SJSA1 (cell line): ENCODE measurements at regions not wholly inside any gene's neighbourhood (a gene's known extent, or its start where the extent isn't known, plus 50 kb on each side); places are given as distances from the start of the nearest gene placed in this dataset.

ENCODE experiments used
- DNase-seq, 2 experiments: peaks; one replicate each; pipeline ENCODE4 v3.0.0-alpha.2; 2015 to 2020; ENCODE audit warnings: low spot score in 2 of 2, low read depth in 1 of 2
- H3K27ac ChIP-seq: fragments of 250-450 bp; sonication (Bioruptor Pico); 2 replicates; pipeline ENCODE4 v1.5.1; 2020; ENCODE audit warnings: mild to moderate bottlenecking, moderate library complexity
- H3K27me3 ChIP-seq: fragments of 250-450 bp; sonication (Bioruptor Pico); replicated peaks from 2 replicates; pipeline ENCODE4 v1.5.1; 2020; ENCODE audit warnings: mild to moderate bottlenecking, moderate library complexity
- H3K36me3 ChIP-seq: fragments of 250-450 bp; sonication (Bioruptor Pico); 2 replicates; pipeline ENCODE4 v1.5.1; 2020; ENCODE audit warnings: mild to moderate bottlenecking
- H3K4me1 ChIP-seq: fragments of 250-450 bp; sonication (Bioruptor Pico); replicated peaks from 2 replicates; pipeline ENCODE4 v1.6.1; 2021; ENCODE audit warnings: mild to moderate bottlenecking
- H3K4me3 ChIP-seq: fragments of 250-450 bp; sonication (Bioruptor Pico); 2 replicates; pipeline ENCODE4 v1.5.1; 2020; ENCODE audit warnings: mild to moderate bottlenecking
- H3K9me3 ChIP-seq: fragments of 250-450 bp; sonication (Bioruptor Pico); replicated peaks from 2 replicates; pipeline ENCODE4 v1.5.1; 2020; ENCODE audit warnings: mild to moderate bottlenecking

DNA sequence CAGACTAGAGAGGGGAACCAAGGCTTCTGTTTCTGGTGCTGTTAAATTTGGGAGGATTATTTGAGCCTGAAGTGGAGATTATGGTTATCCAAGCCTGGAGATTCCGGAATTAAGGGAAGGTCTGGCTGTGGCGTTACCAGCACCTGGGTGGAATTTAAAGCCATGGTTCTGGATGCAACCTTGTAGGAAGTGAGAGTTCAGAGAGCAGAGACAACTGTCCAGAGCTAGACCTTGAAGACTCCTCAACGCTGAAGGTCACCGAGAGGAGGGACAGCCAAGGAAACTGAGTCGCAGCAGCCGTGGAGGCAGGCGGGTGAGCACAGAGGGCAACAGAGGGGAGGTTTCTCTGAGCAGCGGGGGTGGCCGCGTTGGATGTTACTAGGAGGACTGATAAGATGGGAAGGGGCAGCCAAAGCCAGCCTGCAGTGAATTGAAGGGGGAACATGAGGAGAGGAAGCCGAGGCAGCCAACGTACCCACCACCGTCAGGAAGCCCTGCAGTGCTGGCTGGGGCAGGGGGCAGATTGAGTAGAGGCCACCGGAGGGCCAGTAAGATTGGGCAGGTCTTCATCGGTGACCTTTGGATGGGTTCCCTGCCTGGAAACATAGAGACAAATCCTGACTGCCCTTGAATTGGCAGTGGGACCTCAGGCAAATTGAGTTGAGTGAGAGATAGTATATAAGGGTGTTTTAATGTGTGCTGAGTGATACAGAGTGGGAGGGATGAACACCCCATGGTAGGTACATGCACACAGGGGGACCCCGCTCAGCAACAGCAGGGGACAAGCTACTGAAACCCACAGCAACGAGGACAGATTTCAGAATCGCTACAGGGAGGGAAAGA, 90.3 kb downstream of the SNX5 start:
- Histone ChIP-seq H3K4me3 (no peak overlapping the region), H3K27ac (no peak overlapping the region), H3K9me3 (no peaks in the 10 kb centered on the region), H3K4me1 (peaks cover 22% of the 10 kb centered on the region), H3K36me3 (no peaks in the 10 kb centered on the region), H3K27me3 (no peaks in the 10 kb centered on the region)
- no peak for DNase-seq

GRCh38 chr20:17875981-17876385, 92.6 kb downstream of the SNX5 start:
- Histone ChIP-seq H3K27me3 (no peaks in the 10 kb centered on the region), H3K36me3 (no peaks in the 10 kb centered on the region), H3K27ac (no peak overlapping the region), H3K4me3 (no peak overlapping the region), H3K4me1 (peaks cover 22% of the 10 kb centered on the region), H3K9me3 (no peaks in the 10 kb centered on the region)
- no peak for DNase-seq

GRCh38 chr20:17875106-17875980, 93.3 kb downstream of the SNX5 start:
- peak; percentile 34 to 57 for DNase-seq
- no peaks in the 10 kb centered on the region for H3K9me3 ChIP-seq
- H3K27me3 ChIP-seq: no peaks in the 10 kb centered on the region
- peaks cover 22% of the 10 kb centered on the region for H3K4me1 ChIP-seq
- no peak overlapping the region for H3K27ac ChIP-seq
- H3K4me3 ChIP-seq: no peak overlapping the region
- no peaks in the 10 kb centered on the region for H3K36me3 ChIP-seq

- H3K9me3 ChIP-seq: no peaks in the 10 kb centered on the region
- no peak for DNase-seq
- H3K27ac ChIP-seq: no peak overlapping the region
- no peak overlapping the region for H3K4me3 ChIP-seq
- no peaks in the 10 kb centered on the region for H3K36me3 ChIP-seq
- peaks cover 22% of the 10 kb centered on the region for H3K4me1 ChIP-seq
- no peaks in the 10 kb centered on the region for H3K27me3 ChIP-seq
Measured at GRCh38 chr20:17874271-17875105, 94.1 kb downstream of the SNX5 start.

DNA sequence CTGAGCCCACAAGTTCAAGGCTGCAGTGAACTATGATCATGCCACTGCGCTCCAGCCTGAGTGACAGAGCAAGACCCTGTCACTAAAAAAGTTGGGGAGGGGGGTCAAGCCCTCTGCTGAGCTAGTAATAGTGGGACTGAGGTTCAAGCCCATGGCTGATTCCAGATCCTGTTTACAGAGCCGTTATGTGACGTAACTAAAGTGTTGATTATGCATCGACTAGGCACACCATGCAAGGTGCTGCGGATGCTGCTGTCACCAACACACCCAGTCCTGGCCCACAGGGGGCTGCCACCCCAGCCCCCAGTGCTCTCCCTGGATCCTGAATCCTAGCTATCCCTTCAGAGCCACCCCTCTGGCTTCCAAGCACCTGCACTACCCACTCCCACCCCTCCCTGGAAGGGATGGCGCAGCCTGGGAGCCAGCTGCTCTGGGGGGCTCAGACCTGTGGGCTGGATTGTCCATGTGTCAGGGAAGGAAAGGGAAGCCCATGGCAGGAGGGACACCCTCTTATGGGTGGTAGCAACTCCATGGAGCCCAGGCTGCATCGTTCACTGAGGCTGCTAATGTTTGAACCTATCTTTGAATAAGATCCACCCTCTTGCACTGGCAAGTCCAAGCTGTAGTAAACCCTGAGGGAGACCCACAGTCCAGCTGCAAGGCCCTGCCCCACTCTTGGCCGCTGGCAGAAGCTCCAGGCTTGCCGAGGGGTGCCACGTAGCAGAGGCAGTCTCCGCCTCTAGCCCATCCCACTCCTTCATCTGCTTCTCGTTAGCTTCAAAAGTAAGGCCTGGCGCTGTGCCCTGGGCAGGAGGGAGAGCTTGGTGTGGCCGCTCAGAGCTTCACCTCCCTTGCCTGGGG, 95.0 kb downstream of the SNX5 start:
- Histone ChIP-seq H3K27me3 (no peaks in the 10 kb centered on the region), H3K27ac (no peak overlapping the region), H3K36me3 (no peaks in the 10 kb centered on the region), H3K4me1 (peaks cover 22% of the 10 kb centered on the region), H3K9me3 (no peaks in the 10 kb centered on the region), H3K4me3 (no peak overlapping the region)
- peak; percentile 79 to 90 for DNase-seq

DNA sequence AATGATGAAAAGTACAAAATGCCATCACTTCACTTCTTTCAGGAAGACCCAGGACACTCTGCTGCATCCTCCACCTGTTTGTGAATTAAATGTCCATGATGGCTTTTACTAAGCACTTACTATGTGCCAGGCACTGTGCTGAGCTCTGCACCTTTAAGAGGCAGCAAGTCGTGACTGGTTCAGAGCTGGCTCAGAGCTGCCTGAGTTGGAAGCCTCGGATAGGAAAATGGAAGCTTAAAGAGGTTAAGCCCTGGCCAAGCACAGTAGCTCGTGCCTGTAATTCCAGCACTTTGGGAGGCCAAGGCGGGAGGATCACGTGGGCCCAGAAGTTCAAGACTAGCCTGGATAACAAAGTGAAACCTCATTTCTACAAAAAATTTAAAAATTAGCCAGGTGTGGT, 95.6 kb downstream of the SNX5 start:
- no peak overlapping the region for H3K4me3 ChIP-seq
- H3K27ac ChIP-seq: no peak overlapping the region
- peaks cover 22% of the 10 kb centered on the region for H3K4me1 ChIP-seq
- DNase-seq: no peak
- H3K36me3 ChIP-seq: no peaks in the 10 kb centered on the region
- no peaks in the 10 kb centered on the region for H3K27me3 ChIP-seq
- no peaks in the 10 kb centered on the region for H3K9me3 ChIP-seq

- Histone ChIP-seq H3K4me1 (peaks cover 22% of the 10 kb centered on the region), H3K27me3 (no peaks in the 10 kb centered on the region), H3K9me3 (no peaks in the 10 kb centered on the region), H3K36me3 (no peaks in the 10 kb centered on the region), H3K4me3 (no peak overlapping the region), H3K27ac (no peak overlapping the region)
- DNase-seq: no peak
Measured at GRCh38 chr20:17872434-17872833, 96.2 kb downstream of the SNX5 start.

DNA sequence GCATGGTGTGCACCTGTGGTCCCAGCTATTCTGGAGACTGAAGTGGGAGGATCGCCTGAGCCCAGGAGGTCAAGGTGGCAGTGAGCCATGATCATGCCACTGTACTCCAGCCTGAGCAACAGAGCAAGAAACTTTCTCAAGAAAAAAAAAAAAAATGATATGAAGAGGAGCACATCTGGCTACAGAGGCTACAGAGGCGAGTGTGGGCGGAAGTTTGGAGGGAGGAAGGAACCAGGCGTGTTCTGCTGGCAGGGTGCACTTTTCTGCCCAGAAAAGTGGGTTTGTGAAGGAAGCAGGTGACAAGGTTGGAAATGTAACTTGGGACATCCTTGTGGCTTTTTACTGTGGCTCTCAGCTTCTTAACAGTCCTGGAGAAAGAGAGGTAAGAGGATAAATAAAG, 96.7 kb downstream of the SNX5 start:
- DNase-seq: no peak
- Histone ChIP-seq H3K4me3 (no peak overlapping the region), H3K9me3 (no peaks in the 10 kb centered on the region), H3K27me3 (no peaks in the 10 kb centered on the region), H3K36me3 (no peaks in the 10 kb centered on the region), H3K27ac (no peak overlapping the region), H3K4me1 (peaks cover 22% of the 10 kb centered on the region)

DNA sequence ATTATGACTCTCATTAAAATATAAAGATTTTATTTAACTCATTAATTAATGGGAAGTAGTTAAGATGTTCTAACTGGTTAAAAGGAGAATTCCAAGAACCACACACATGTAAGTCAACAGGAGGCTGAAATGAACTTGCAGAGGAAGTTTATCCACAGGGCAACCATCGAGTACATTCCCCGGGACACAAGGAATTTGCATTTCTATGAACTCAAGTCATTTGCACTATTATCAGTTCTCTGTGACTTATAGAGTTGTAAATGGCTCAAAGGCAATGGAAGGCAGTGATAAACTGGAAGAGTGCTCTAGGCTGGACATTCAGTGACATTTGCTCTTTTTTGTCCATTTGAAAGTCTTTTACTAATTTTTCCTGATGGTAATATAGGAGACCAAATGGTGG, 97.4 kb downstream of the SNX5 start:
- Histone ChIP-seq H3K27ac (no peak overlapping the region), H3K27me3 (no peaks in the 10 kb centered on the region), H3K4me3 (no peak overlapping the region), H3K9me3 (no peaks in the 10 kb centered on the region), H3K4me1 (peaks cover 22% of the 10 kb centered on the region), H3K36me3 (no peaks in the 10 kb centered on the region)
- no peak for DNase-seq

- no peaks in the 10 kb centered on the region for H3K27me3 ChIP-seq
- H3K4me3 ChIP-seq: no peak overlapping the region
- H3K27ac ChIP-seq: no peak overlapping the region
- peaks cover 17% of the 10 kb centered on the region for H3K4me1 ChIP-seq
- no peaks in the 10 kb centered on the region for H3K9me3 ChIP-seq
- no peak for DNase-seq
- no peaks in the 10 kb centered on the region for H3K36me3 ChIP-seq
Measured at GRCh38 chr20:17870086-17870740, 98.4 kb downstream of the SNX5 start.

GRCh38 chr20:17869295-17869994, 99.1 kb downstream of the SNX5 start:
- Histone ChIP-seq H3K27me3 (no peaks in the 10 kb centered on the region), H3K4me1 (peaks cover 9% of the 10 kb centered on the region), H3K27ac (no peak overlapping the region), H3K9me3 (no peaks in the 10 kb centered on the region), H3K4me3 (no peak overlapping the region), H3K36me3 (no peaks in the 10 kb centered on the region)
- DNase-seq: no peak

DNA sequence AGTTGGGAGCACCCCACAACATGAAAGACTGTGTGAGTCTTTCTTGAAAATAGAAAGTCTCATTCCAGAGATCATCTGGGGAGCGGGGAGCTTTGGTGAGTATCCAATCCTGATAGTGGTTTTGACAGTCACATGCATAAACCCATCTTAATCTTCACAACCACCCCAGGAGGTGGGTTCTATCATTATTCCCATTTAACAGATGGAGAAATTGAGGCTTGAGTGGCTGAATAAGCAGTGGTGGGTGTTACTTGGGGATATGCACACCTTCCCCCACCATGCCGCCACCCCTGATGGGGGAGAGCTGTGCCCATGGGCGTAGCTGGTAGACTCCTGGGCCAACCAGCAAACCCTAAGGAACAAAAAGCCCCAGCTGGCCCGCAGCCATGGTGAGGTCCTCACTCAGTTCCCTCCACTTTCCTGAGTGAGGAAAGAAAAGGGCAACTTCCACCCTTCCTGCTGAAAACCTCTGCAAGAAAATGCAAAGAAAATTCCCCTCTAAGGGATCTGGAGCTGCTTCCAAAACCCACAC, 99.8 kb downstream of the SNX5 start:
- DNase-seq: no peak

More for the DNA sequence above, 99.8 kb downstream of the SNX5 start:
- no peaks in the 10 kb centered on the region for H3K36me3 ChIP-seq
- peaks cover 3% of the 10 kb centered on the region for H3K4me1 ChIP-seq
- no peaks in the 10 kb centered on the region for H3K9me3 ChIP-seq
- no peaks in the 10 kb centered on the region for H3K27me3 ChIP-seq
- no peak overlapping the region for H3K4me3 ChIP-seq
- H3K27ac ChIP-seq: no peak overlapping the region
